ENCODE measurements at regions not wholly inside any gene's neighbourhood (a gene's known extent, or its start where the extent isn't known, plus 50 kb on each side); places are given as distances from the start of the nearest gene placed in this dataset.
A peak's percentile ranks its signal among the peaks of the same experiment; 100 is the strongest.

DNA sequence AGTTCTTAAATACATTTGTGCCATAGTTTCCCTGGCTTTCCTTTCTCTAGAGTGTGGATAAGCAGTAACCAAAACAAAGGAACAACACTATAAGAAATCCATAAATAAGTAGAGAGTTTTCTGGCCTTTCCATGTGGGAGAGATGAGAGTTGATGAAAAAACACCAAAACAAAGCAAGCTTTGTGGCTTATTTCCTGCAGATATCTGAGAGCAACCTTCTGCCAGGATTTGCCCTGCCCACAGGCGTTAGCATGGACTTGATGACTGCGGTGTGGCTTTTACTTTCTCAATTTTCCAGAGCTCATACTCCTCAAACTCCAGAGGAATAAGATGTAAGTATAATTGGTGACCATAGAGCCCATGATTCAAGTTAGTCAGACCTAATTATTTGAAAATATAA is 194.9 kb downstream of the RAP2B start:
- Histone ChIP-seq H3K27me3 (no peaks in the 10 kb centered on the region), H3K9me3 (no peaks in the 10 kb centered on the region), H3K4me3 (no peak overlapping the region), H3K27ac (peak overlapping the region in 1 of 2 donors; percentile 37), H3K4me1 (peaks cover 8% of the 10 kb centered on the region), H3K36me3 (ENCODE audit: low read depth, missing control alignments) (no peaks in the 10 kb centered on the region)
- TF ChIP-seq POLR2A (IDR thresholded peaks at IDR 0.05), result no peak
- TF ChIP-seq, protein P1, sequence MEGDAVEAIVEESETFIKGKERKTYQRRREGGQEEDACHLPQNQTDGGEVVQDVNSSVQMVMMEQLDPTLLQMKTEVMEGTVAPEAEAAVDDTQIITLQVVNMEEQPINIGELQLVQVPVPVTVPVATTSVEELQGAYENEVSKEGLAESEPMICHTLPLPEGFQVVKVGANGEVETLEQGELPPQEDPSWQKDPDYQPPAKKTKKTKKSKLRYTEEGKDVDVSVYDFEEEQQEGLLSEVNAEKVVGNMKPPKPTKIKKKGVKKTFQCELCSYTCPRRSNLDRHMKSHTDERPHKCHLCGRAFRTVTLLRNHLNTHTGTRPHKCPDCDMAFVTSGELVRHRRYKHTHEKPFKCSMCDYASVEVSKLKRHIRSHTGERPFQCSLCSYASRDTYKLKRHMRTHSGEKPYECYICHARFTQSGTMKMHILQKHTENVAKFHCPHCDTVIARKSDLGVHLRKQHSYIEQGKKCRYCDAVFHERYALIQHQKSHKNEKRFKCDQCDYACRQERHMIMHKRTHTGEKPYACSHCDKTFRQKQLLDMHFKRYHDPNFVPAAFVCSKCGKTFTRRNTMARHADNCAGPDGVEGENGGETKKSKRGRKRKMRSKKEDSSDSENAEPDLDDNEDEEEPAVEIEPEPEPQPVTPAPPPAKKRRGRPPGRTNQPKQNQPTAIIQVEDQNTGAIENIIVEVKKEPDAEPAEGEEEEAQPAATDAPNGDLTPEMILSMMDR (IDR thresholded peaks at IDR 0.05), result no peak
- intact Hi-C loops (cut with DNase I; ENCODE audit: low total_unique reads), result no loop called here
- DNase-seq, result peak; percentile 30
- 48 to 64% methylated on average over 2 of the region's 2 CpGs for WGBS, 2 donors

DNA sequence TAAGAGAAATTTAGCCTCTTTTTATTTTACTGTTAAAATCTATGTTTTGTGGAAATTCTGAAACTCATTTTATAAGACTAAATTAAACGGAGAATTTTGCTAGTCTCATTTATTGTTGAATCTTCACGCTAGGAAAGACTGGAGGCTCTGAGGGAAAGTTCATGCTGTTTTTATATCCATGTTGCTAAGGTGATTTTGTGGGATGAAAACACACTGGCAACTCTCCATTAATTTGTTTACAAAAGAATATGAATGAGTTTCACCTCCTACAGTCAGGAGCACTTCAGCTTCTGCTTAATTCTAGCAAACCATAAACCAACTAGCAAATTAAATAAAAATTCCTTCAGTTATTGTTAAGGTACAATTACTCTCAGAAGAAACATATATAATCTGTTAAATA is 195.4 kb downstream of the RAP2B start:
- Histone ChIP-seq H3K9me3 (no peaks in the 10 kb centered on the region), H3K4me1 (peaks cover 8% of the 10 kb centered on the region), H3K4me3 (no peak overlapping the region), H3K36me3 (ENCODE audit: low read depth, missing control alignments) (no peaks in the 10 kb centered on the region), H3K27me3 (no peaks in the 10 kb centered on the region), H3K27ac (peak overlapping the region in 1 of 2 donors; percentile 37)
- no peak for TF ChIP-seq POLR2A (IDR thresholded peaks at IDR 0.05)
- TF ChIP-seq, protein P1 (IDR thresholded peaks at IDR 0.05), result no peak
- 56 to 74% methylated on average over 2 of the region's 2 CpGs for WGBS, 2 donors
- DNase-seq, result no peak
- intact Hi-C loops (cut with DNase I; ENCODE audit: low total_unique reads), result no loop called here

DNA sequence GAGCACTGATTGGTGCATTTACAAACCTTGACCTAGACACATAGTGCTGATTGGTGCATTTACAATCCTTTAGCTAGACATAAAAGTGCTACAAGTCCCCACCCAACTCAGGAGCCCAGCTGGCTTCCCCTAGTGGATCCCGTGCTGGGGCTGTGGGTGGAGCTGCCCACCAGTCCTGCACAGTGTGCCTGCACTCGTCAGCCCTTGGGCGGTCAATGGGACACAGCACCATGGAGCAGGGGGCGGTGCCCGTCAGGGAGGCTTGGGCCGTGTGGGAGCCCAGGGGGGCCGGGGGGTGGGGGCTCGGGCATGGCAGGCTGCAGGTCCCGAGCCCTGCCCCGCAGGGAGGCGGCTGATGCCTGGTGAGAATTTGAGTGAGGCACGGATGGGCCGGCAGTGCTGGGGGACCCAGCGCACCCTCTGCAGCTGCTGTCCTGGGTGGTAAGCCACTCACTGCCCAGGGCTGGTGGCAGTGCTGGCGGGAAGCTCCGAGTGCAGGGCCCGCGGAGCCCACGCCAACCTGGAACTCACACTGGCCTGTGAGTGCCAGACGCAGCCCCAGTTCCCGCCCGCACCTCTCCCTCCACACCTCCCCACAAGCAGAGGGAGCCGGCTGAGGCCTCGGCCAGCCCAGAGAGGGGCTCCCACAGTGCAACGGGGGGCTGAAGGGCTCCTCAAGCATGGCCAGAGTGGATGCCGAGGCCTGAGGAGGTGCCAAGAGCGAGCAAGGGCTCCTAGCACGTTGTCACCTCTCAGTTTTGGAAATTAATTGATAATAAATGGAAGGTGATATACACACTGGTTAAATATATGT is 207.7 kb downstream of the RAP2B start:
- intact Hi-C loops (cut with DNase I; ENCODE audit: low total_unique reads), result no loop called here
- WGBS, 2 donors, result 94% methylated on average over 3 to 20 of the region's 28 CpGs
- no peaks in the 10 kb centered on the region for H3K27me3 ChIP-seq
- DNase-seq, result no peak
- H3K4me3 ChIP-seq, result no peak overlapping the region
- no peaks in the 10 kb centered on the region for H3K9me3 ChIP-seq
- no peaks in the 10 kb centered on the region for H3K4me1 ChIP-seq
- no peak overlapping the region for H3K27ac ChIP-seq
- H3K36me3 ChIP-seq (ENCODE audit: low read depth, missing control alignments), result no peaks in the 10 kb centered on the region
- no peak for TF ChIP-seq POLR2A (IDR thresholded peaks at IDR 0.05)
- TF ChIP-seq, protein P1 (IDR thresholded peaks at IDR 0.05), result no peak

GRCh38 chr3:153370680-153371079 is 208.7 kb downstream of the RAP2B start:
- Histone ChIP-seq H3K27me3 (no peaks in the 10 kb centered on the region), H3K4me1 (no peaks in the 10 kb centered on the region), H3K4me3 (no peak overlapping the region), H3K36me3 (ENCODE audit: low read depth, missing control alignments) (no peaks in the 10 kb centered on the region), H3K27ac (no peak overlapping the region), H3K9me3 (no peaks in the 10 kb centered on the region)
- intact Hi-C loops (cut with DNase I; ENCODE audit: low total_unique reads), result no loop called here
- no peak for DNase-seq
- WGBS, 2 donors, result 86 to 91% methylated on average over 1 of the region's 1 CpG
- TF ChIP-seq POLR2A (IDR thresholded peaks at IDR 0.05), result no peak
- TF ChIP-seq, protein P1 (IDR thresholded peaks at IDR 0.05), result no peak

- no peaks in the 10 kb centered on the region for H3K4me1 ChIP-seq
- intact Hi-C loops (cut with DNase I; ENCODE audit: low total_unique reads), result no loop called here
- 92 to 95% methylated on average over 5 of the region's 5 CpGs for WGBS, 2 donors
- TF ChIP-seq, protein P1 (IDR thresholded peaks at IDR 0.05), result no peak
- TF ChIP-seq POLR2A (IDR thresholded peaks at IDR 0.05), result no peak
- H3K9me3 ChIP-seq, result no peaks in the 10 kb centered on the region
- no peak overlapping the region for H3K27ac ChIP-seq
- no peak overlapping the region for H3K4me3 ChIP-seq
- no peak for DNase-seq
- H3K27me3 ChIP-seq, result no peaks in the 10 kb centered on the region
- H3K36me3 ChIP-seq (ENCODE audit: low read depth, missing control alignments), result no peaks in the 10 kb centered on the region
Observed at GRCh38 chr3:153372326-153372725, 210.3 kb downstream of the RAP2B start.

All from testis (tissue), 2 donors.